GM20000 (cell line): ENCODE measurements at regions not wholly inside any gene's neighbourhood (a gene's known extent, or its start where the extent isn't known, plus 50 kb on each side); places are given as distances from the start of the nearest gene placed in this dataset.

Experiments
- DNase-seq: peaks from one replicate; pipeline ENCODE4 v3.0.0; 2012; ENCODE audit warnings: low spot score
- CTCF ChIP-seq: IDR thresholded peaks from 2 replicates; pipeline ENCODE4 v1.5.1; 2012; ENCODE audit warnings: mild to moderate bottlenecking, control low read depth; ENCODE audit errors: extremely low read depth, missing control alignments

- DNase-seq = no peak
- no peak for TF ChIP-seq CTCF
Observed at GRCh38 chr12:78792052-78792698, 72.4 kb upstream of the SYT1 start.

- no peak for DNase-seq
- no peak for TF ChIP-seq CTCF
Observed at GRCh38 chr12:78793491-78793890, 71.1 kb upstream of the SYT1 start.

DNA sequence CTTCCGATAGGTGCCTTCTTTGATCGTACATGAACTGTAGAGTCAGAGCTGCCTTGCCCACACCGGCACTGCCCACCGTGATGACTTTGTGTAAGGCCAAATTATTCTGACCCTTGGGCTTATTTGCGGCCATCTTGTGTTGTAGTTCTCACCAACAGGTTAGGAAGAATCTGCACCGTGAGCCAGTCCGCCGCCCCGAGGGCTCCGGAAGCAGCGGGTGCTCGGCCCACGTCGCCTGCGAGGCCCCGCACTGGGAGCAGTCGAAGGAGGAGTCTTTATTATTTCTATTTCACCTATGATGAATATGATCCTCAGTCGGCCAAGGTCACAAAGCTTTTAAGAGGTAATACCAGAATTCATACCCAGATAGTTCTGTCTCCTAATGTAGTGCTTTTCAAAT is 70.6 kb upstream of the SYT1 start:
- TF ChIP-seq CTCF = no peak
- DNase-seq = no peak

- DNase-seq = no peak
- TF ChIP-seq CTCF = no peak
Observed at GRCh38 chr12:78795934-78796445, 68.6 kb upstream of the SYT1 start.

DNA sequence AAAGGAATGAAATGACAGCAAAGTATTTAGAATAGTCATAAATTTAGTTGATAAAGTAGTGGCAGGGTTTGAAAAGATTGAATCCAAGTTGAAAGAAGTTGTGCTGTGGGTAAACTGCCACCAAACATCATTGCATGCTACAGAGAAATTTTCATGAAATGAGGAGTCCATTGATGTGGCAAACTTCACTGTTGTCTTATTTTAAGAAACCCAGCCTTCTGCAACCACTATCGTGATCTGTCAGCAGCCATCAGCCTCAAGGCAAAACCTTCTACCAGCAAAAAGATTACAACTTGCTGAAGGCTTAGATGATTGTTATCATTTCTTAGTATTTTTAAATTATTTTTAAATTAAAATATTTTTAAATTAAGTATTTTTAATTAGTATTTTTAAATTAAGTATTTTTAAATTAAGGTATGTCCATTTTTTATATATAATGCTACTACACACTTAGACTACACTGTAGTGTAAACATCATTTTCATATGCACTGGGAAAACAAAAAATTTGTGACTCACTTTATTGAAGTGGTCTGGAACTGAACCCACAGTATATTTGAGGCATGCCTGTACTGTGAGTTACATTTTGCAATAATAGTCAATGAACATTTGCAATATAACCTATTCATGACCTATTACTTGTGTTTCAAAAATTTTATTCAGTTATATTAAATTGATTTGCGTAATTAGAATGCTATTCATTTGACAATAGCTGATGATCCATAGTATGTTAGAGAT is 67.2 kb upstream of the SYT1 start:
- no peak for TF ChIP-seq CTCF
- DNase-seq = no peak

GRCh38 chr12:78799649-78800048 is 64.9 kb upstream of the SYT1 start:
- DNase-seq = no peak
- TF ChIP-seq CTCF = no peak

GRCh38 chr12:78802593-78802992 is 62.0 kb upstream of the SYT1 start:
- DNase-seq = no peak
- no peak for TF ChIP-seq CTCF
